Nephron (organoid): ENCODE measurements at regions not wholly inside any gene's neighbourhood (a gene's known extent, or its start where the extent isn't known, plus 50 kb on each side); places are given as distances from the start of the nearest gene placed in this dataset.

ENCODE experiments used
- H3K27ac Mint-ChIP-seq, 3 experiments: 2 replicates each; pipeline ENCODE4 v1.8.0; 2020; ENCODE audit warnings: mixed read lengths in 3 of 3, mild to moderate bottlenecking in 2 of 3, moderate library complexity in 1 of 3
- H3K27me3 Mint-ChIP-seq: 2 replicates; pipeline ENCODE4 v1.8.0; 2021; ENCODE audit warnings: low read depth, mild to moderate bottlenecking, moderate library complexity, mixed read lengths
- H3K36me3 Mint-ChIP-seq: 2 replicates; pipeline ENCODE4 v1.8.0; 2020; ENCODE audit warnings: low read depth, mixed read lengths
- H3K4me1 Mint-ChIP-seq: 2 replicates; pipeline ENCODE4 v1.8.0; 2020; ENCODE audit warnings: mixed read lengths
- H3K4me3 Mint-ChIP-seq, 3 experiments: 2 replicates each; pipeline ENCODE4 v1.8.0; 2020; ENCODE audit warnings: mild to moderate bottlenecking in 3 of 3, mixed read lengths in 3 of 3, moderate library complexity in 2 of 3
- H3K9me3 Mint-ChIP-seq: 2 replicates; pipeline ENCODE4 v1.8.0; 2020; ENCODE audit warnings: mixed read lengths
- CTCF ChIP-seq, 3 experiments: fragments of 200-600 bp; sonication (generic); IDR thresholded peaks; one replicate each; pipeline ENCODE4 v1.5.0; 2021; ENCODE audit warnings: antibody characterized with exemption in 3 of 3; ENCODE audit not compliant: unreplicated experiment in 3 of 3

GRCh38 chr10:10855151-10855581 is 162.5 kb upstream of the CELF2 start:
- Mint-ChIP-seq H3K4me3 (no peak overlapping the region), H3K9me3 (peaks cover 8% of the 10 kb centered on the region), H3K4me1 (peaks cover 5% of the 10 kb centered on the region), H3K27ac (peak overlapping the region in 1 of 3 experiments; percentile 48), H3K36me3 (no peaks in the 10 kb centered on the region), H3K27me3 (peaks cover 18% of the 10 kb centered on the region)
- TF ChIP-seq CTCF (IDR thresholded peaks at IDR 0.05; ENCODE audit: unreplicated experiment in 3 of 3) = no peak

- peaks cover 2% of the 10 kb centered on the region for H3K9me3 Mint-ChIP-seq
- TF ChIP-seq CTCF (IDR thresholded peaks at IDR 0.05; ENCODE audit: unreplicated experiment in 3 of 3) = no peak
- H3K27ac Mint-ChIP-seq = no peak overlapping the region
- no peak overlapping the region for H3K4me3 Mint-ChIP-seq
- H3K4me1 Mint-ChIP-seq = no peaks in the 10 kb centered on the region
- H3K36me3 Mint-ChIP-seq = no peaks in the 10 kb centered on the region
- H3K27me3 Mint-ChIP-seq = peaks cover 2% of the 10 kb centered on the region
Observed at GRCh38 chr10:10860455-10860976, 157.2 kb upstream of the CELF2 start.

- H3K4me1 Mint-ChIP-seq = peaks cover 4% of the 10 kb centered on the region
- peaks cover 3% of the 10 kb centered on the region for H3K27me3 Mint-ChIP-seq
- no peak for TF ChIP-seq CTCF (IDR thresholded peaks at IDR 0.05; ENCODE audit: unreplicated experiment in 3 of 3)
- no peaks in the 10 kb centered on the region for H3K36me3 Mint-ChIP-seq
- H3K27ac Mint-ChIP-seq = no peak overlapping the region
- no peak overlapping the region for H3K4me3 Mint-ChIP-seq
- H3K9me3 Mint-ChIP-seq = peaks cover 4% of the 10 kb centered on the region
Observed at GRCh38 chr10:10865303-10865702, 152.4 kb upstream of the CELF2 start.

- no peak overlapping the region for H3K27ac Mint-ChIP-seq
- TF ChIP-seq CTCF (IDR thresholded peaks at IDR 0.05; ENCODE audit: unreplicated experiment in 3 of 3) = no peak
- peaks cover 8% of the 10 kb centered on the region for H3K27me3 Mint-ChIP-seq
- H3K4me3 Mint-ChIP-seq = no peak overlapping the region
- H3K4me1 Mint-ChIP-seq = peaks cover 10% of the 10 kb centered on the region
- H3K36me3 Mint-ChIP-seq = no peaks in the 10 kb centered on the region
- peaks cover 4% of the 10 kb centered on the region for H3K9me3 Mint-ChIP-seq
Observed at GRCh38 chr10:10865913-10866312, 151.8 kb upstream of the CELF2 start.

- H3K4me3 Mint-ChIP-seq = no peak overlapping the region
- H3K27me3 Mint-ChIP-seq = peaks cover 19% of the 10 kb centered on the region
- H3K27ac Mint-ChIP-seq = no peak overlapping the region
- peaks cover 2% of the 10 kb centered on the region for H3K9me3 Mint-ChIP-seq
- H3K36me3 Mint-ChIP-seq = no peaks in the 10 kb centered on the region
- no peak for TF ChIP-seq CTCF (IDR thresholded peaks at IDR 0.05; ENCODE audit: unreplicated experiment in 3 of 3)
- H3K4me1 Mint-ChIP-seq = peaks cover 31% of the 10 kb centered on the region
Observed at GRCh38 chr10:10869592-10869991, 148.1 kb upstream of the CELF2 start.

- Mint-ChIP-seq H3K27me3 (peaks cover 23% of the 10 kb centered on the region), H3K27ac (peak overlapping the region; percentile 61 to 81 (median 64)), H3K4me3 (peak overlapping the region; percentile 61 to 75 (median 70)), H3K4me1 (peaks cover 35% of the 10 kb centered on the region), H3K36me3 (no peaks in the 10 kb centered on the region), H3K9me3 (peaks cover 2% of the 10 kb centered on the region)
- no peak for TF ChIP-seq CTCF (IDR thresholded peaks at IDR 0.05; ENCODE audit: unreplicated experiment in 3 of 3)
Observed at GRCh38 chr10:10870523-10871241, 147.0 kb upstream of the CELF2 start.
